ENCODE measurements at regions not wholly inside any gene's neighbourhood (a gene's known extent, or its start where the extent isn't known, plus 50 kb on each side); places are given as distances from the start of the nearest gene placed in this dataset.

- H3K27me3 ChIP-seq = peaks cover 0 to 23% (median 3%) of the 10 kb centered on the region in 7 donors
- no peak overlapping the region for H3K27ac ChIP-seq
- ATAC-seq = no peak
- H3K36me3 ChIP-seq = no peaks in the 10 kb centered on the region
- no peak for TF ChIP-seq CTCF (IDR thresholded peaks at IDR 0.05)
- DNase-seq = no peak
- no peaks in the 10 kb centered on the region for H3K9me3 ChIP-seq
- H3K4me1 ChIP-seq = no peaks in the 10 kb centered on the region
- H3K4me3 ChIP-seq = no peak overlapping the region
- intact Hi-C loops (cut with DNase I) = no loop called here
- WGBS, 2 donors = 56 to 70% methylated on average over 3 of the region's 3 CpGs
Observed at GRCh38 chr11:45399166-45399565, 113.0 kb upstream of the SYT13 start.

- no peak overlapping the region for H3K27ac ChIP-seq
- no peaks in the 10 kb centered on the region for H3K36me3 ChIP-seq
- no peaks in the 10 kb centered on the region for H3K9me3 ChIP-seq
- H3K27me3 ChIP-seq = peaks cover 0 to 19% (median 3%) of the 10 kb centered on the region in 7 donors
- ATAC-seq (no peak), DNase-seq (no peak)
- WGBS, 2 donors = 93 to 95% methylated on average over 8 of the region's 8 CpGs
- H3K4me1 ChIP-seq = no peaks in the 10 kb centered on the region
- no peak for TF ChIP-seq CTCF (IDR thresholded peaks at IDR 0.05)
- intact Hi-C loops (cut with DNase I) = no loop called here
- H3K4me3 ChIP-seq = no peak overlapping the region
Observed at GRCh38 chr11:45398325-45398724, 112.2 kb upstream of the SYT13 start.

- H3K36me3 ChIP-seq = no peaks in the 10 kb centered on the region
- no peak overlapping the region for H3K4me3 ChIP-seq
- TF ChIP-seq CTCF (IDR thresholded peaks at IDR 0.05) = no peak
- peaks cover 0 to 19% (median 3%) of the 10 kb centered on the region in 7 donors for H3K27me3 ChIP-seq
- DNase-seq = no peak
- ATAC-seq = no peak
- WGBS, 2 donors = 42 to 52% methylated on average over 4 of the region's 4 CpGs
- H3K9me3 ChIP-seq = no peaks in the 10 kb centered on the region
- intact Hi-C loops (cut with DNase I) = no loop called here
- no peak overlapping the region for H3K27ac ChIP-seq
- H3K4me1 ChIP-seq = no peaks in the 10 kb centered on the region
Observed at GRCh38 chr11:45396394-45396793, 110.3 kb upstream of the SYT13 start.

- intact Hi-C loops (cut with DNase I) = no loop called here
- DNase-seq = no peak
- Histone ChIP-seq H3K4me3 (no peak overlapping the region), H3K27me3 (peaks cover 0 to 15% (median 0%) of the 10 kb centered on the region in 7 donors), H3K27ac (no peak overlapping the region), H3K9me3 (no peaks in the 10 kb centered on the region), H3K4me1 (no peaks in the 10 kb centered on the region), H3K36me3 (no peaks in the 10 kb centered on the region)
- no peak for TF ChIP-seq CTCF (IDR thresholded peaks at IDR 0.05)
- no peak for ATAC-seq
- 70 to 72% methylated on average over 5 of the region's 5 CpGs for WGBS, 2 donors
Observed at GRCh38 chr11:45395947-45396346, 109.8 kb upstream of the SYT13 start.
